ENCODE measurements at regions not wholly inside any gene's neighbourhood (a gene's known extent, or its start where the extent isn't known, plus 50 kb on each side); places are given as distances from the start of the nearest gene placed in this dataset.

GRCh38 chr10:117689566-117689965 is 147.0 kb downstream of the EMX2 start:
- H3K4ac ChIP-seq (ENCODE audit: low read length) = no peak overlapping the region
- no peak overlapping the region for H4K8ac ChIP-seq (ENCODE audit: low read depth, low read length)
- no peak overlapping the region for H2BK5ac ChIP-seq (ENCODE audit: low read length)
- no peak overlapping the region for H2AFZ ChIP-seq (ENCODE audit: low read length)
- H3K79me1 ChIP-seq (ENCODE audit: low read depth, low read length) = no peaks in the 10 kb centered on the region
- H3K4me1 ChIP-seq (ENCODE audit: control insufficient read depth in 2 of 2, insufficient read depth in 1 of 2, low read depth in 1 of 2, low read length in 2 of 2) = peaks cover 0 to 8% of the 10 kb centered on the region in 2 donors
- H3K27me3 ChIP-seq (ENCODE audit: control insufficient read depth in 3 of 3, insufficient read depth in 3 of 3, low read depth in 1 of 3, low read length in 3 of 3) = peaks cover 0 to 4% (median 0%) of the 10 kb centered on the region in 3 experiments
- no peak overlapping the region for H3K4me3 ChIP-seq (ENCODE audit: low read length in 2 of 2)
- no peak overlapping the region for H2BK120ac ChIP-seq (ENCODE audit: low read depth, low read length)
- H3K27ac ChIP-seq (replicated peaks; ENCODE audit: low read length) = no peak overlapping the region
- no peak overlapping the region for H2BK12ac ChIP-seq (ENCODE audit: low read length)
- no peak overlapping the region for H4K91ac ChIP-seq (ENCODE audit: low read depth, low read length, poor library complexity)
- H2BK15ac ChIP-seq (ENCODE audit: low read length) = no peak overlapping the region
- H3K4me2 ChIP-seq (ENCODE audit: insufficient read depth, low read length, poor library complexity, severe bottlenecking) = no peak overlapping the region
- H3K23ac ChIP-seq (ENCODE audit: low read depth, low read length, poor library complexity) = no peak overlapping the region
- no peak overlapping the region for H2AK5ac ChIP-seq (ENCODE audit: low read depth, low read length)
- DNase-seq (ENCODE audit: low spot score) = no peak
- H3K14ac ChIP-seq (ENCODE audit: low read length) = no peak overlapping the region
- no peaks in the 10 kb centered on the region for H3K9me3 ChIP-seq (replicated peaks in 1 of 2; ENCODE audit: control insufficient read depth in 2 of 2, insufficient read depth in 1 of 2, low read depth in 1 of 2, low read length in 2 of 2)
- H3K9ac ChIP-seq (ENCODE audit: low read depth, low read length, poor library complexity) = no peak overlapping the region
- no CpG with 5 or more reads among the region's 5 CpGs for WGBS, 2 donors (ENCODE audit: extremely low coverage in 2 of 2, insufficient read length in 2 of 2, insufficient replicate concordance in 1 of 2)
- no peak overlapping the region for H3K18ac ChIP-seq (ENCODE audit: low read length)
- no peaks in the 10 kb centered on the region for H3K36me3 ChIP-seq (replicated peaks in 1 of 2; ENCODE audit: control insufficient read depth in 2 of 2, insufficient read depth in 2 of 2, low read length in 2 of 2)

GRCh38 chr10:117690359-117690758 is 147.8 kb downstream of the EMX2 start:
- no CpG with 5 or more reads among the region's 6 CpGs for WGBS, 2 donors (ENCODE audit: extremely low coverage in 2 of 2, insufficient read length in 2 of 2, insufficient replicate concordance in 1 of 2)
- H2AK5ac ChIP-seq (ENCODE audit: low read depth, low read length) = no peak overlapping the region
- H2BK120ac ChIP-seq (ENCODE audit: low read depth, low read length) = no peak overlapping the region
- no peak overlapping the region for H4K8ac ChIP-seq (ENCODE audit: low read depth, low read length)
- no peak overlapping the region for H2AFZ ChIP-seq (ENCODE audit: low read length)
- H3K4me1 ChIP-seq (ENCODE audit: control insufficient read depth in 2 of 2, insufficient read depth in 1 of 2, low read depth in 1 of 2, low read length in 2 of 2) = peaks cover 0 to 8% of the 10 kb centered on the region in 2 donors
- H3K14ac ChIP-seq (ENCODE audit: low read length) = no peak overlapping the region
- no peak overlapping the region for H3K9ac ChIP-seq (ENCODE audit: low read depth, low read length, poor library complexity)
- DNase-seq (ENCODE audit: low spot score) = no peak
- no peak overlapping the region for H3K4ac ChIP-seq (ENCODE audit: low read length)
- no peak overlapping the region for H3K4me2 ChIP-seq (ENCODE audit: insufficient read depth, low read length, poor library complexity, severe bottlenecking)
- H3K79me1 ChIP-seq (ENCODE audit: low read depth, low read length) = no peaks in the 10 kb centered on the region
- no peak overlapping the region for H4K91ac ChIP-seq (ENCODE audit: low read depth, low read length, poor library complexity)
- no peaks in the 10 kb centered on the region for H3K9me3 ChIP-seq (replicated peaks in 1 of 2; ENCODE audit: control insufficient read depth in 2 of 2, insufficient read depth in 1 of 2, low read depth in 1 of 2, low read length in 2 of 2)
- no peak overlapping the region for H2BK5ac ChIP-seq (ENCODE audit: low read length)
- no peak overlapping the region for H2BK12ac ChIP-seq (ENCODE audit: low read length)
- no peaks in the 10 kb centered on the region for H3K36me3 ChIP-seq (replicated peaks in 1 of 2; ENCODE audit: control insufficient read depth in 2 of 2, insufficient read depth in 2 of 2, low read length in 2 of 2)
- peak overlapping the region; percentile 3 for H2BK15ac ChIP-seq (ENCODE audit: low read length)
- no peak overlapping the region for H3K23ac ChIP-seq (ENCODE audit: low read depth, low read length, poor library complexity)
- H3K4me3 ChIP-seq (ENCODE audit: low read length in 2 of 2) = no peak overlapping the region
- H3K27me3 ChIP-seq (ENCODE audit: control insufficient read depth in 3 of 3, insufficient read depth in 3 of 3, low read depth in 1 of 3, low read length in 3 of 3) = peaks cover 0 to 4% (median 0%) of the 10 kb centered on the region in 3 experiments
- H3K18ac ChIP-seq (ENCODE audit: low read length) = peak overlapping the region; percentile 55
- no peak overlapping the region for H3K27ac ChIP-seq (replicated peaks; ENCODE audit: low read length)

GRCh38 chr10:117694190-117694589 is 151.6 kb downstream of the EMX2 start:
- no peak overlapping the region for H3K27ac ChIP-seq (replicated peaks; ENCODE audit: low read length)
- no CpG with 5 or more reads among the region's 6 CpGs for WGBS, 2 donors (ENCODE audit: extremely low coverage in 2 of 2, insufficient read length in 2 of 2, insufficient replicate concordance in 1 of 2)
- H3K4ac ChIP-seq (ENCODE audit: low read length) = no peak overlapping the region
- no peak overlapping the region for H2BK5ac ChIP-seq (ENCODE audit: low read length)
- no peaks in the 10 kb centered on the region for H3K79me1 ChIP-seq (ENCODE audit: low read depth, low read length)
- no peak overlapping the region for H4K8ac ChIP-seq (ENCODE audit: low read depth, low read length)
- H3K18ac ChIP-seq (ENCODE audit: low read length) = no peak overlapping the region
- H3K4me2 ChIP-seq (ENCODE audit: insufficient read depth, low read length, poor library complexity, severe bottlenecking) = no peak overlapping the region
- H2BK120ac ChIP-seq (ENCODE audit: low read depth, low read length) = no peak overlapping the region
- no peak overlapping the region for H3K9ac ChIP-seq (ENCODE audit: low read depth, low read length, poor library complexity)
- no peak overlapping the region for H4K91ac ChIP-seq (ENCODE audit: low read depth, low read length, poor library complexity)
- H3K9me3 ChIP-seq (replicated peaks in 1 of 2; ENCODE audit: control insufficient read depth in 2 of 2, insufficient read depth in 1 of 2, low read depth in 1 of 2, low read length in 2 of 2) = no peaks in the 10 kb centered on the region
- no peak overlapping the region for H2AK5ac ChIP-seq (ENCODE audit: low read depth, low read length)
- no peak overlapping the region for H2AFZ ChIP-seq (ENCODE audit: low read length)
- no peaks in the 10 kb centered on the region for H3K36me3 ChIP-seq (replicated peaks in 1 of 2; ENCODE audit: control insufficient read depth in 2 of 2, insufficient read depth in 2 of 2, low read length in 2 of 2)
- H3K14ac ChIP-seq (ENCODE audit: low read length) = no peak overlapping the region
- H3K4me1 ChIP-seq (ENCODE audit: control insufficient read depth in 2 of 2, insufficient read depth in 1 of 2, low read depth in 1 of 2, low read length in 2 of 2) = peaks cover 0 to 6% of the 10 kb centered on the region in 2 donors
- no peak overlapping the region for H2BK15ac ChIP-seq (ENCODE audit: low read length)
- no peak overlapping the region for H2BK12ac ChIP-seq (ENCODE audit: low read length)
- H3K23ac ChIP-seq (ENCODE audit: low read depth, low read length, poor library complexity) = no peak overlapping the region
- no peak for DNase-seq (ENCODE audit: low spot score)
- no peak overlapping the region for H3K4me3 ChIP-seq (ENCODE audit: low read length in 2 of 2)
- H3K27me3 ChIP-seq (ENCODE audit: control insufficient read depth in 3 of 3, insufficient read depth in 3 of 3, low read depth in 1 of 3, low read length in 3 of 3) = peaks cover 0 to 4% (median 0%) of the 10 kb centered on the region in 3 experiments

- no peak overlapping the region for H4K91ac ChIP-seq (ENCODE audit: low read depth, low read length, poor library complexity)
- H3K4me3 ChIP-seq (ENCODE audit: low read length in 2 of 2) = no peak overlapping the region
- no peak overlapping the region for H2BK12ac ChIP-seq (ENCODE audit: low read length)
- no peak overlapping the region for H3K18ac ChIP-seq (ENCODE audit: low read length)
- no peak overlapping the region for H3K23ac ChIP-seq (ENCODE audit: low read depth, low read length, poor library complexity)
- H3K14ac ChIP-seq (ENCODE audit: low read length) = no peak overlapping the region
- peaks cover 0 to 3% of the 10 kb centered on the region in 2 donors for H3K4me1 ChIP-seq (ENCODE audit: control insufficient read depth in 2 of 2, insufficient read depth in 1 of 2, low read depth in 1 of 2, low read length in 2 of 2)
- H3K27me3 ChIP-seq (ENCODE audit: control insufficient read depth in 3 of 3, insufficient read depth in 3 of 3, low read depth in 1 of 3, low read length in 3 of 3) = no peaks in the 10 kb centered on the region
- DNase-seq (ENCODE audit: low spot score) = no peak
- H3K36me3 ChIP-seq (replicated peaks in 1 of 2; ENCODE audit: control insufficient read depth in 2 of 2, insufficient read depth in 2 of 2, low read length in 2 of 2) = no peaks in the 10 kb centered on the region
- H4K8ac ChIP-seq (ENCODE audit: low read depth, low read length) = no peak overlapping the region
- H2AK5ac ChIP-seq (ENCODE audit: low read depth, low read length) = no peak overlapping the region
- no peak overlapping the region for H2BK5ac ChIP-seq (ENCODE audit: low read length)
- H3K9ac ChIP-seq (ENCODE audit: low read depth, low read length, poor library complexity) = no peak overlapping the region
- no peaks in the 10 kb centered on the region for H3K79me1 ChIP-seq (ENCODE audit: low read depth, low read length)
- no CpG with 5 or more reads among the region's 2 CpGs for WGBS, 2 donors (ENCODE audit: extremely low coverage in 2 of 2, insufficient read length in 2 of 2, insufficient replicate concordance in 1 of 2)
- H2BK15ac ChIP-seq (ENCODE audit: low read length) = no peak overlapping the region
- H3K4me2 ChIP-seq (ENCODE audit: insufficient read depth, low read length, poor library complexity, severe bottlenecking) = no peak overlapping the region
- no peak overlapping the region for H2BK120ac ChIP-seq (ENCODE audit: low read depth, low read length)
- no peak overlapping the region for H3K27ac ChIP-seq (replicated peaks; ENCODE audit: low read length)
- H2AFZ ChIP-seq (ENCODE audit: low read length) = no peak overlapping the region
- H3K4ac ChIP-seq (ENCODE audit: low read length) = no peak overlapping the region
- H3K9me3 ChIP-seq (replicated peaks in 1 of 2; ENCODE audit: control insufficient read depth in 2 of 2, insufficient read depth in 1 of 2, low read depth in 1 of 2, low read length in 2 of 2) = no peaks in the 10 kb centered on the region
These were observed 154.9 kb downstream of the EMX2 start for GRCh38 chr10:117697402-117697801.
